ENCODE measurements at regions not wholly inside any gene's neighbourhood (a gene's known extent, or its start where the extent isn't known, plus 50 kb on each side); places are given as distances from the start of the nearest gene placed in this dataset.

DNA sequence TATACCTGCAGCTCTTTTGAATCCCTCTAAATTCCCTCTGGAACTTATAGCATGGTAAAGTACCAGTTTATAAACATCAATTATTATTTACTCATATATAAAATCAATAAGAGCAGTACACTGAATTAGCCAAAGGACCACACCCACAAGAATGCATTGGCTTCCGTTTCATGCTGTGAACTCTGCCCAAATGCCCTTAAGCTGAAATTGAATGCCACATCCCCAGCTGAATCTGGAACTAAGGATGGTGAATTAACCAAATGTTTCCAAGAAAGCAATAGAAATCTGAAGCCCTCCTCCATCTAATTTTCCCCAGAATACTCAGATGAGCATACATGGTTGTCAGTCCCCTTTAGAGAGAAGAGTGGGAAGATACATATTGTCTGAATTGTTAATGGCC is 436.4 kb upstream of the FTMT start:
- TF ChIP-seq SRF (CRISPR knock-in tag; IDR thresholded peaks at IDR 0.05) (no peak), SIX5 (IDR thresholded peaks at IDR 0.05; ENCODE audit: borderline replicate concordance in 1 of 2, insufficient read depth in 1 of 2, low read depth in 1 of 2, low read length in 2 of 2) (no peak), BDP1 (IDR thresholded peaks at IDR 0.05; ENCODE audit: insufficient read depth, insufficient read length) (no peak), RAD21 (CRISPR knock-in tag; conservative IDR thresholded peaks at IDR 0.05 in 1 of 2, IDR thresholded peaks at IDR 0.05 in 1 of 2) (no peak), GMEB1 (CRISPR knock-in tag; IDR thresholded peaks at IDR 0.05) (no peak), ZNF311 (CRISPR knock-in tag; IDR thresholded peaks at IDR 0.05) (no peak), ERF (CRISPR knock-in tag; IDR thresholded peaks at IDR 0.05) (no peak), KDM1A (IDR thresholded peaks at IDR 0.05) (no peak), KLF10 (CRISPR knock-in tag; IDR thresholded peaks at IDR 0.05) (no peak), THRAP3 (IDR thresholded peaks at IDR 0.05; ENCODE audit: borderline replicate concordance) (no peak)

Measured in K562 (cell line).